ENCODE measurements at regions not wholly inside any gene's neighbourhood (a gene's known extent, or its start where the extent isn't known, plus 50 kb on each side); places are given as distances from the start of the nearest gene placed in this dataset.

DNA sequence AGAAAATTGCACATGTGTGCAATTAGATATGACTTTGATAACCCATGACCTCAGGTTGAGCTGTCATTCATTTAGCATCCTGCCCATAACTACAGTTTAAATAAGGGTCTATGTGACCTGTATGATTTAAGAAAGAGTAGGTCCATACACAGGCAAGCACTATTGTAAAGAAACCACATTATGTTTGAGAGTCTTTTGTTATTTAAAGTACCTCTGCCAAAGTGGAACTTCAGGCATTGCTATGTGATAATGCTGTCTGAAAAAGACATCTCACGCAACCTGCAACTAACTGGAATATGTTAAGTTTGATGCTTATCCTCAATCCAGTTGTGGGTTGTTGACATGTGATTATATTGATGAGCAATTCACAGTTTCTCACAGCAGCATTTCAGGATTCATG is 317.0 kb downstream of the TMEM161B start:
- POLR2A ChIA-PET, result no interaction called here
- H3K27me3 Mint-ChIP-seq, result peaks cover 3% of the 10 kb centered on the region
- WGBS (ENCODE audit: insufficient coverage), result no CpG with 5 or more reads among the region's 1 CpG

DNA sequence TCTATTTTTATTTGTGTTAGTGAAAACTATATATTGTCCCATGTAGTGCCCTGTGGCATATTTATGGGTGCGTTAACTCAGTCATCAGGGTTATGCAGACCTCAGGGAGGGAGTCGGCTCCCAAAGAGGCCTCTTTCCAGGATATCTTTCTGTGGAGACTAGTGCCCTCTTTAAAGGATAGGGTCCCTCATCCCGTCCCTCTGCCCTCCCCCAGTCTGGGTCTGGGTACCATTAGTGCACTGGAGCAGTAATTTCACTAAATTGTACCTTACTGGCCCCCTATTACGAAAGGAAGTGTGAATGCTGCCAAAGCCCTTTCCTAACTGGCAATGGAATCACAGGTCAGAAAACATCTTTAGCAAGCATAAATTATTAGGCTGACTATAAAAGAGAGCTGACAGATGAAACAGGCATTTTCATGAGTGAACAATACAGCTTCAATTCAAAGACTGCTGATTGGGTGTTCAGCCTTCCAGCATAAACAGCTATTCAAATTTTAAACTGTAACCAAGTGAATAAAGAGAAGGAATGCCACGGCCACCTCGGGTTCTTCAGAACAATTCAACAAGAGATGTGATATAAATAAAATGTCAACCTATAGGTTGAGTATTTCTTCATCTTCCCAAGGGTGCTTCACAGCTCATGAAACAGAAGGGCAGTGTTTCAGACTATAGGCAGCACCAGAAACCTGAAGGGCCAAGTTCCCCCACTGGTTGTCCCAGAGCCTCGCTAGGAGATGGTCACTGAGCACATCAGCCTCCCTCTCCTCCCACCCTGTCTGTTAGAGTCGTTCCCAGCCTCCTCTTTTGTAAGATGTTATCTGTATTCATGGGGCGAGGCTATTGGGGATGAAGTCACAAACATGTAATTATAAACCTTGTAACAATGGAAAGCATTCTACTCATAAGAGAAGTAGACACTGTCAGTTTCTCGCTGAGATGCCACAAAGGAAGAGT is 318.7 kb downstream of the TMEM161B start:
- Histone ChIP-seq H3K36me3 (replicated peaks in 1 of 2; ENCODE audit: control extremely low read depth in 1 of 2, control insufficient read depth in 1 of 2, extremely low read depth in 1 of 2, insufficient read depth in 2 of 2, low read length in 1 of 2) (no peaks in the 10 kb centered on the region), H3K4me1 (ENCODE audit: control insufficient read depth in 2 of 2, insufficient read depth in 2 of 2, low read length in 2 of 2) (no peaks in the 10 kb centered on the region), H3K27ac (ENCODE audit: low read length in 2 of 2) (no peak overlapping the region), H3K4me3 (ENCODE audit: control extremely low read depth in 1 of 5, extremely low read depth in 1 of 5, insufficient read depth in 1 of 5, low read depth in 2 of 5, low read length in 4 of 5) (no peak overlapping the region), H4K20me1 (ENCODE audit: control insufficient read depth, insufficient read depth, low read length, poor library complexity, severe bottlenecking) (no peaks in the 10 kb centered on the region), H3K9me3 (ENCODE audit: control extremely low read depth in 1 of 3, control insufficient read depth in 2 of 3, insufficient read depth in 1 of 3, low read length in 2 of 3) (no peaks in the 10 kb centered on the region), H2AFZ (ENCODE audit: insufficient read depth, low read depth, low read length, poor library complexity, severe bottlenecking) (no peak overlapping the region), H3K4me2 (replicated peaks; ENCODE audit: low read depth, low read length, poor library complexity, severe bottlenecking) (no peak overlapping the region), H3K79me2 (ENCODE audit: control insufficient read depth, insufficient read depth, low read length) (no peaks in the 10 kb centered on the region), H3K9ac (ENCODE audit: low read length) (no peak overlapping the region), H3K27me3 (replicated peaks in 1 of 4; ENCODE audit: control extremely low read depth in 1 of 4, control insufficient read depth in 3 of 4, insufficient read depth in 4 of 4, low read length in 3 of 4) (no peaks in the 10 kb centered on the region)
- DNase-seq (no peak), ATAC-seq (ENCODE audit: low read depth) (no peak)
- no peaks in the 10 kb centered on the region for H3K4me1 Mint-ChIP-seq
- no peak overlapping the region for H3K27ac Mint-ChIP-seq
- no peaks in the 10 kb centered on the region for H3K9me3 Mint-ChIP-seq (ENCODE audit: insufficient read depth)
- H3K4me3 Mint-ChIP-seq, result no peak overlapping the region
- intact Hi-C loops (cut with micrococcal nuclease), result no loop called here
- ChIA-PET CTCF (no interaction called here), POLR2A (no interaction called here)
- peaks cover 3% of the 10 kb centered on the region for H3K27me3 Mint-ChIP-seq
- TF ChIP-seq EZH2 (IDR thresholded peaks at IDR 0.05; ENCODE audit: borderline replicate concordance, insufficient read depth, low read depth, low read length, poor library complexity, severe bottlenecking), result no peak
- TF ChIP-seq, protein P1, sequence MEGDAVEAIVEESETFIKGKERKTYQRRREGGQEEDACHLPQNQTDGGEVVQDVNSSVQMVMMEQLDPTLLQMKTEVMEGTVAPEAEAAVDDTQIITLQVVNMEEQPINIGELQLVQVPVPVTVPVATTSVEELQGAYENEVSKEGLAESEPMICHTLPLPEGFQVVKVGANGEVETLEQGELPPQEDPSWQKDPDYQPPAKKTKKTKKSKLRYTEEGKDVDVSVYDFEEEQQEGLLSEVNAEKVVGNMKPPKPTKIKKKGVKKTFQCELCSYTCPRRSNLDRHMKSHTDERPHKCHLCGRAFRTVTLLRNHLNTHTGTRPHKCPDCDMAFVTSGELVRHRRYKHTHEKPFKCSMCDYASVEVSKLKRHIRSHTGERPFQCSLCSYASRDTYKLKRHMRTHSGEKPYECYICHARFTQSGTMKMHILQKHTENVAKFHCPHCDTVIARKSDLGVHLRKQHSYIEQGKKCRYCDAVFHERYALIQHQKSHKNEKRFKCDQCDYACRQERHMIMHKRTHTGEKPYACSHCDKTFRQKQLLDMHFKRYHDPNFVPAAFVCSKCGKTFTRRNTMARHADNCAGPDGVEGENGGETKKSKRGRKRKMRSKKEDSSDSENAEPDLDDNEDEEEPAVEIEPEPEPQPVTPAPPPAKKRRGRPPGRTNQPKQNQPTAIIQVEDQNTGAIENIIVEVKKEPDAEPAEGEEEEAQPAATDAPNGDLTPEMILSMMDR (IDR thresholded peaks at IDR 0.05), result no peak
- WGBS (ENCODE audit: insufficient coverage), result 62% methylated on average over 2 of the region's 10 CpGs

More for the DNA sequence above, 317.0 kb downstream of the TMEM161B start:
- intact Hi-C loops (cut with micrococcal nuclease), result no loop called here
- no peak for TF ChIP-seq EZH2 (IDR thresholded peaks at IDR 0.05; ENCODE audit: borderline replicate concordance, insufficient read depth, low read depth, low read length, poor library complexity, severe bottlenecking)
- TF ChIP-seq, protein P1 (IDR thresholded peaks at IDR 0.05), result no peak
- no peaks in the 10 kb centered on the region for H3K36me3 ChIP-seq (replicated peaks in 1 of 2; ENCODE audit: control extremely low read depth in 1 of 2, control insufficient read depth in 1 of 2, extremely low read depth in 1 of 2, insufficient read depth in 2 of 2, low read length in 1 of 2)
- Mint-ChIP-seq H3K27ac (no peak overlapping the region), H3K4me3 (no peak overlapping the region), H3K4me1 (no peaks in the 10 kb centered on the region), H3K9me3 (ENCODE audit: insufficient read depth) (no peaks in the 10 kb centered on the region)
- no peak overlapping the region for H3K9ac ChIP-seq (ENCODE audit: low read length)
- H4K20me1 ChIP-seq (ENCODE audit: control insufficient read depth, insufficient read depth, low read length, poor library complexity, severe bottlenecking), result no peaks in the 10 kb centered on the region
- H3K27me3 ChIP-seq (replicated peaks in 1 of 4; ENCODE audit: control extremely low read depth in 1 of 4, control insufficient read depth in 3 of 4, insufficient read depth in 4 of 4, low read length in 3 of 4), result no peaks in the 10 kb centered on the region
- DNase-seq (no peak), ATAC-seq (ENCODE audit: low read depth) (no peak)
- no peaks in the 10 kb centered on the region for H3K79me2 ChIP-seq (ENCODE audit: control insufficient read depth, insufficient read depth, low read length)
- no peaks in the 10 kb centered on the region for H3K4me1 ChIP-seq (ENCODE audit: control insufficient read depth in 2 of 2, insufficient read depth in 2 of 2, low read length in 2 of 2)
- H3K9me3 ChIP-seq (ENCODE audit: control extremely low read depth in 1 of 3, control insufficient read depth in 2 of 3, insufficient read depth in 1 of 3, low read length in 2 of 3), result no peaks in the 10 kb centered on the region
- H3K27ac ChIP-seq (ENCODE audit: low read length in 2 of 2), result no peak overlapping the region
- CTCF ChIA-PET, result no interaction called here
- no peak overlapping the region for H3K4me3 ChIP-seq (ENCODE audit: control extremely low read depth in 1 of 5, extremely low read depth in 1 of 5, insufficient read depth in 1 of 5, low read depth in 2 of 5, low read length in 4 of 5)
- H3K4me2 ChIP-seq (replicated peaks; ENCODE audit: low read depth, low read length, poor library complexity, severe bottlenecking), result no peak overlapping the region
- no peak overlapping the region for H2AFZ ChIP-seq (ENCODE audit: insufficient read depth, low read depth, low read length, poor library complexity, severe bottlenecking)

Measured in B cell (primary cell).